ENCODE measurements at regions not wholly inside any gene's neighbourhood (a gene's known extent, or its start where the extent isn't known, plus 50 kb on each side); places are given as distances from the start of the nearest gene placed in this dataset.
"Not testable (repeated sequence)": the region's sequence is repeated elsewhere in the genome, so short reads cannot be mapped to it uniquely, and the experiment has no call there.

DNA sequence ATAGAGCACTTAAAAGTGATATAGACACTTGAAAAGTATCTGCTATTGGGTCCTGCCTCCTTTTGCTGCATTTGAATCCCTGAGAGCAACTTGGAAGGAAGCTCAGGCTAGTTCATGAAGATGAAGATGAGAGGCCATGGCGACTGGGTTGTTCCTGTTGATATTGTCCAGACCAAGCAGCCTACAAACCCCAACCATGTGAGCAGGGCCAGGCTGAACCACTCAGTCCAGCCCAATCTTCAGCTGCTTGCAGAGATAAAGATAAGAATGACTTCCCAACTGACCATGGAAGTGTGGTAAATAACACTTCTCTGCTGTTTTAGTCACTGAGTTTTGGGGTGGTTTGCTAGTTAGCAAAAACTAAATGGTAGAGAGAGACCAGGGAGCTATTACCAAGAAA, 417.6 kb downstream of the SOX11 start:
- DNase-seq (ENCODE audit: low read depth in 2 of 2) = no peak

DNA sequence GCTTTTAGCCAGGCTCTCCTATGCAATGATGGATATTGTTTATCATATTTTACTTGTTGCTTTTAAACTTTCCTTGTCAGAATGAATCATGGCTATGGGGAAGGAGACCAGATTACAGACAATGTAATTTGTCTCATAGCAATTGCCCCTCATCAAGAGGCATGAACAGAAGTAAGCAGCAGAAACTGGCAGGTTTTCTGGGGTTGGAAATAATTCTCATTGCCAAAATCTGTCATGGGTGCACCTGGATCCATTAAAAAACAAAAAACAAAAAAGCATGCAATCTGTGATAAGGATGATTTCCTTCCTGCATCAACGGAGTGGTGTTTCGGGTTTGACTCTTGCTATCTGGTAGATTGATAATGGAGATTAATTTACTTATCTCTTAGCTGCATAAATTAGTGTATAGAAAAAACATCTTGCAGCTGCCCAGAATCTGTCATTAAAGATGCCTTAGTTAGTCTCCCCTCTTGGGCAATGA, 419.6 kb downstream of the SOX11 start:
- no peak for DNase-seq (ENCODE audit: low read depth in 2 of 2)

DNA sequence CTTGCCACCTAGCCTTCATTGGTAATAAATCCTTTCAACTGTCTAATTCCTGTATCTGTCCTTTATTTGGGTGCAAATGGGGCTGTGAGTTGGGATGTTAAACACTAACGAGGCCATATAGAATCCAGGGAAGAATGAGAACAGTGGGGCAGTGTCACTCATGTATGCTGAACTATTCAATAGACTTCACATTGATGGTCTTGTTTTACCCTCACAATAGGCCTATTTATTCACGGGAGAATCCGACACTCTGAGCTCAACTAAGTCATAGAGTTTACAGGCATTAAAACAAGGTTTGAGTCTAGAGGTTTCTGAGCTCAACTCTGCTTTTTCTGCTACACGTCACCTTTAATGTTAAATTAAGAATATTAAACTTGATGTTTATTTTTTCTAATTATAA, 421.6 kb downstream of the SOX11 start:
- DNase-seq (ENCODE audit: low read depth in 2 of 2) = no peak

DNA sequence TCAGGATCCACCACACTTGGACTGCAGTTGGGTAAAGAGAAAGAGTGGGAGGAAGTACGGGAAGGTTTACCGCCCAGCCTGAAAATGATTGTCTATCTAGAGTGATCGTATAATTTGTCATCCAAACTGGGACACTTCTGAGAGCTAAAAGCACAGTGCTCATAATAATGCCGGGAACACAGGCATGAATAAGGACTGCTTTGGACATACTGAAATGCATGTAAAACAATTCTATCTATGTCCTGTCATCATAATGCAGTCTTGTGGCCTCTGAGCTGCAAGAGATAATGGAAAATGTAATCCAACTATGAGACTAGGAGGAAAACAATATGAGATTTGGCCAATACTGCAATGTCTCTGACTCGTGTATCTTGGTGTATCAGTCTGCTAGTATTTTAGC, 435.5 kb downstream of the SOX11 start:
- no peak for DNase-seq (ENCODE audit: low read depth in 2 of 2)

DNA sequence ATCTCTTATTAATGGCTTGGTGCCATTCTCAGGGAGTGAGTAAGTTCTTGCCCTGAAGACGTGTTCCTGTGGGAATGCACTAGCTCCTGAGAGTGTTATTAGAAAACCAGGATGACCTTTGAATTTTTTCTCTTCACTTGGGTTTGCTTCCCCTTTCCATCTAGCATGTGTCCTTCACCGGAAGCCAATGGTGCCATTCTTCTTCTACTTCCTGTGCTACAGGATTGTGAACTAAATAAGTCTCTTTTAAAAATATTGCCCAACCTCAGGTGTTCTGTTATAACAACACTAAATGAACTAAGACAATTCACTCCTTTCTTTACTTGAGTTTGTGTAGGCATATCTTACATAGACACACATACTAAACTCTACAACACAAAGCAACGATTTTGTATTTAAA, 447.0 kb downstream of the SOX11 start:
- DNase-seq (ENCODE audit: low read depth in 2 of 2) = no peak

DNA sequence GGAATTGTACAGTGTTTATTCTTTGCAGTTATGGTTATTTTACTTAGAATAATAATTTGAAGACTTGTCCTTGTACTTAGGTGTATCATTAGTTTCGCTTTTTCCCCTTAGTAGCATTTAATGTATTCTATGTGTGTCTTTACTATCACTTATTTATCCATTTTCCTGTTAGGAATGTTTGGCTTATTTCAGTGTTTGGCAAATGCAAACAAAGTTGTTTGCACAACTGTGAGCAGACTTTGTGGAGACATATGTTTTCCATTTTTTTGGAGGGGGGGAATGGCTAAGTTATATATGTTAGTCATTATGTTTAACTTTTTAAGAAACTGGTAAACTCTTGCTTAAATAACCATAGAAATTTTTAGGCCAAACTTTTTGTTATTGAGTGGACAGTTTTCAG, 447.7 kb downstream of the SOX11 start:
- DNase-seq (ENCODE audit: low read depth in 2 of 2) = no peak

DNA sequence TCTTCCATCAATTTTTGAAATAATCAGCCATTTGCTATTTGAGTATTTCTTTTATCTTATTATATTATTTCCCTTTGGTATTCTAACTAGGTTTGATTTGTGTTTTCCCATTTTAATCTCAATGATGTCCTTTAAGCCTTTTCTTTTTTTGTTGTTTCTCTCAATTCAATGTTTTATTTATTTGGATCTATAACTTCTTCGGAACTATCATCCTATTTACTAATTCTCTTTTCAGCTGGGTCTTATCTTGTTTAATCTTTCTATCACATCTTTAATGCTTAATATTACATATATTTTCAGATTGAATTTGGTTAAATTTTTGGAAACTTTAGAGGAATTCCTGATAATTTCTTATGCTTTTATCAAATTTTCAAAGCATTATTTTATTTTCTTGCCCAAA, 448.3 kb downstream of the SOX11 start:
- no peak for DNase-seq (ENCODE audit: low read depth in 2 of 2)

DNA sequence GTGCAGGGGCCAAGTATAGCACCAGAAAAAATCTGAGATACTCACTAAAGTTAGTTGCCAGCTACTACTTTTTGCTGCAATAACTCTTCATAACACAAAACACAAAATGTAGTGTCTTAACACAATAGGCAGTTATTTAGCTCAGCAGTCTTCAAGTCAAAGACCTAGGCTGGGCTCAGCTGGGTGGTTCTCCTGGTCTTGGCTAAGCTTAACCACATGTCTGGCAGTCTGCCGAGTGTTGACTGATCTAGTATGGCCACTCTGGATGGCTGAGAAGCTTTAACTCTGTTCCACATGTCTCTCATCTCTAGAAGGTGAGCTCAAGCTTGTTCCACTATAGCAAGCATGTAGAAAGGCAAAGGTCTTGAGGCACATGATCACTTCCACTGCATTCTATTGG, 451.6 kb downstream of the SOX11 start:
- DNase-seq (ENCODE audit: low read depth in 2 of 2) = no peak

DNA sequence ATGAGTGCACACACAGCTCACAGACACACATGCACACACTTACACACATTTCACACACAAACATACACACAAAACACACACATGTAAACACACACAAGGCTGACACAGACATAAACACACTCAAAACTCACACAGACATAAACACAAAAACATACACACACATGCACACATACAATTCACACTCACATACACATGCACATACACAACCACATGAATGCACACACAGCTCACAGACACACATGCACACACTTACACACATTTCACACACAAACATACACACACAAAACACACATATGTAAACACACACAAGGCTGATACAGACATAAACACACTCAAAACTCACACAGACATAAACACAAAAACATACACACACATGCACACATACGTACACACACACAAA, 455.0 kb downstream of the SOX11 start:
- not testable (repeated sequence) for DNase-seq (ENCODE audit: low read depth in 2 of 2)

DNA sequence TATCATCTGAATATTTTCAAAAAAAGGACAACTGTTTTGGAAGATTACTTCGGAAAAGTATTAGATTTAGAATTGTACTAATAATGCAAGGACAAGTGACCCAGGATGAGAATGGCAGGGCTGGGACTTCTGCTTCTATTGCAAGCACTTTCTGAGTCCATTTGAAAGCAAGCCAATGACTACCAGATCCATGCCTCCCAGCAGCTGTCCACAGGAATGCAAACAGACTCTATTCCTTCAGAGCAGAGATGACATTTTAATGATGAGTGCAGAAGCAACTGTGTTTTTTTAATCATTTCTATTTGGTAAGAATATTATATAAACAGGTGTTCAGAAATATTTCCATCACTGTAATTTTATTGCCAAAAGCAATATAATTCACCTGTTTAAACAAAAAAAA, 456.7 kb downstream of the SOX11 start:
- no peak for DNase-seq (ENCODE audit: low read depth in 2 of 2)

DNA sequence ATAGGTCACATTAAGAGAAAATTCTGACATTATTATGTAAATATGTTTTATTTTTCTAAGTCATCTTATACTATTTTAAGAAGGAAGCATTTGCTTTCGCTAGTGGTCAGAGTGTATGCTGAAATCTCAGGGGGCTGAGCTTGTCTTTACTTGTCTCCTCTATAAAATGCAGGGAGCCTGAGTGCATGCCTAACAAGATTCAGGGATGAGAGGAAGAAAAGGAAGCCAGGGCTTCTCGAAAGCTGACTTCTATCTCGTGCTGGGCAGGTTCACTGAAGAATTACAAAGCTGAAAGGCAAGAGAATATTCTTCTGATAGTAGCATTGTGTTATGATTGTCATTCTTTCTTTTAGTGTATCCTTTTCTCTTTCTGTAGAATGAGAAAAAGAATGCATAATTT, 467.4 kb downstream of the SOX11 start:
- no peak for DNase-seq (ENCODE audit: low read depth in 2 of 2)

DNA sequence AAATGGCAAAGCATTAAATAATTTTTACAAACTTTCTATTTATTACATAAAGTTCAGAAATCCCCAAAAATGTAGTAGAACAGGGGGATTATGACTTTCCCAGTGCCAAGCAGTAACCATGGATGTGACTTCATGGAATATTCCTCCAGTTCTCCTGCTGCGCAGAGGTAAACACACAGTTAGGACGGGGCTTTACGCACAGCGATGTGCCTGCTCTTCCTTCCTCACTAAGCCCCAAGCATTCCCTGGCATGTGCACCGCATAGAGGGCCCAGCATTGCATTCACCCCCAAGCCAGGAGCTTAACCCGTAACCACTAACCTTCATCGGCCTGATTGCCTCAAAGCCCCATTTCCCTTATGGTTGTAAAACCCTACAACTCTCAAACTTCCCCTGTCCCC, 471.7 kb downstream of the SOX11 start:
- DNase-seq (ENCODE audit: low read depth in 2 of 2) = no peak

DNA sequence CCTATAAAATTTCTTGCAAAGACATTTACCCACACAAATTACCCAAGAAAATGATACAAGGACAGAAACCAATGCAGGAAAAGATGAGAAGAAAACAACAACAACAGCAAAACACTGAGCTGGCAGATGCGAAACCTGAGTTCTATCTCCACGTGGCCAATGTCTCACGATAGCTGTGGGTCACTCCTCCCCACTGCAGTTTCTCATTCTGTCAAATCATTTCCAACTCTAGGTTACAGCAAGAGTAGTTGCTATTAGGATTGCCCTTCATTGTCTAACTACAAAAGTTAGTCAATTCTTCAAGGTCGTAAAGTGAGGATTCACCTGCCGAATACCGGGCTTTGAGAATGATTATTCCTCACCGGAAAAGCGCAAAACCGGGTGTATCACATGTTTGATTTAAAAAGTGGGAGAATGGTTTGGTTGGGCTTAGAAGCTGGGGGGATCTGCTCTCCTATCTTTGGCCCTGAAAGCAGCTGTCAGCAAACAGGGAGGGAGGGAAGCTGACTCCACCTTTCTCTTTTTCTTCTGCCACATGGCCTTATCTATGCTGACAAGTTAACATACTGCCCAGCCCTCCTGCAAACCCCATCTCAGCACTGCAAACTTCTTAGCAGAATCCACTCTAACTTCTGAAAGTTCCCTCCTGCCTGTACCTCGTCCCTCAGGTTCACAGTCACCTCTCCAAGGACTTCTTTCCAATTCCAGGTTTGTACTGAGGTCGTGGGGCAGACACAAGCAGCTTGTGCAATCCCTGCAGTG, 473.0 kb downstream of the SOX11 start:
- no peak for DNase-seq (ENCODE audit: low read depth in 2 of 2)

DNA sequence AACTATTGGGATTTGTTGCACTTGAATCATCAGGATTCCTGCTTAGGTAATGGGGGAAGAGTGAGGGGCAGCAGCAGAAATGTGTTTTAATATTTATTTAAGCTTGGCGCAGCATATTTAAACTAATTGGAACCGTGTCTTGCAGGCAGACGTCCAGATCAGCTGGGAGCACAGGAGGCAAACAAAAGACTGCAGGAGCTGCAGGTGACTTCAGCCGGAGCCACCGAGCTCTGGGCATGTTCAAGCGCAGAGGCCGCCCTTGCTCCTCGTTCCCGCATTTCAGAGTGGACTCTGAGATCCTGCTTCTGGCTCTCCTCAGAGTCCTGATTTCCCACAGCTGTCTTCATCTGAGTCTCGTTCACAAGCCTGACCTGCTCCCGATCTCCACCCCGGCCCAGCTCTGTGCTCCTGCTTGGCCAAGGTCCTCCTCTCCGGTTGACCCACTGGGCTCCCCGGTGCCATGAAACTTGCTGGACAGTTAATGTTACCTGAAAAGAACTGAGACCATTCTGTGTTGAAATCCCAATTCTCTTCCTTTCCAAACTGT, 475.5 kb downstream of the SOX11 start:
- DNase-seq (ENCODE audit: low read depth in 2 of 2) = no peak

DNA sequence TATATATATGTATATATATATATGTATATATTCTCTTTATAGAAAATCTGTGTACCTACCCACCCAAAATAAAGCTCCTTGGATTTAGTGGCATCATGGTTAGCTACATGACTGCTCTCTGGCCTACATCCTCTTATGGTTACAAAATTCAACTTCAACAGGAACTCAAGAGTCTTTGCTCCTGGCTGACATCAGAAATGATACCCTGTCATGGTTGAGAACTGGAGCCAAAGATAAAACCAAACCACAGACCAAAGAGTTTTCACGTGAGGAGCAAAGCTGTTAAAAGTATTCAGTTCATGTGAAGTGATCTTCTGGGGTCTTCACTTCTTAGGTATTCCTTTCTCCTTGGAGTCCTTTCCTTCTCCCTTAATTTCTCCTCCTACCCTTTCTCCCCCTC, 476.3 kb downstream of the SOX11 start:
- no peak for DNase-seq (ENCODE audit: low read depth in 2 of 2)

DNA sequence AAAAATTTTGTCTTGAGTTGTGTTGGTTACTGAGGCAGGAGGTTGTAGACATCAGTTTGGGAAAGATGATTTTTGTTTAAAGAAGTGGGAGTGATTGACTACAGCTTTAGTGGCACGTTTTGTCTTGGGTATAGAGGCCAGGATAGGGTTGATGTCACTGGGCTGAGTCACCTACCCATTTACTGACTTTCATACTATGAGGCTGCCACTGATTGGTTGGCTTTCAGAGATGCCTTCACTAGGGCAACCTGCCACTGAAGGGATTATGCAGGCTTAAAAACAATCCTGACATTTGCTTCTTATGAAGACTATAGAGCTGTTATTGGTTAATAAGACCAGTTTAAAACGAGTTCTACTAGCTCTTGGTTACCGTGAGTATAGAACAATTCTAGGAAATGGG, 479.1 kb downstream of the SOX11 start:
- DNase-seq (ENCODE audit: low read depth in 2 of 2) = no peak

DNA sequence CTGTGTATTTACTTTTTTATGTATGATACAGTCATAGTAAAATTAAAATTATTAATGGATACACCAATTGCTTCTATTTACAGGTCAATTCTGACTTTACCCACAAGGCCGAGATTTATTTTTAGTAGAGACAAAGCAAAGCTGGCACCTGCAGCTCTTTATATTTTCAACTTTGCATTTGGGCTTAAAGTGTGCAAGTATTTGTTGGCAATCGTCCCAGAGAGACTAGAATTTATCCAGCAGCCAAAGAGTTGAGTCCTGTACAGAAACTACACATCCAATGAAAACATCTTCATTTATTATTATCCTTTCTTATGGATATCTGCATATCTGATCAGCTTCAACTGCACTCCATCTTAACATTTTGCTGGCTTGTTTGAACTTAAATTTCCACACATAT, 485.6 kb downstream of the SOX11 start:
- no peak for DNase-seq (ENCODE audit: low read depth in 2 of 2)

DNA sequence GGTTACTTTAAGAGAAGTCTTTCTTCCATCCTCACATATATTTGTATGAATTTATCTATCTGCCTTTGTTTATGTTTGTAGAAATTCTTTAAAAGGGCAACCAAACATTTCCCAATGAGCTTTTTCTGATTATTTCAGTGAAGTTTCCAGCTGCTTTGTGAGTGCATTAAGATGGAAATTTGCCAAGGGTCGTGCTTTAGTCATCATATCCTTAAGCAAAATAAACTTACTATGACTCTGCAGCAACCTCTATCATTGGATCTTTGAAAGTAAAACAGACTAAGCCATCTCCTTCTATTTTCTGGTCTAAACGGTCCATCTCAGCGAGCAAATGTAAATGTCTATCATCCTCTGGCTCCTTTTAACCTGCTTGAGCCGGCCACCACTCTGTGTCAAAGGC, 489.3 kb downstream of the SOX11 start:
- no peak for DNase-seq (ENCODE audit: low read depth in 2 of 2)

DNA sequence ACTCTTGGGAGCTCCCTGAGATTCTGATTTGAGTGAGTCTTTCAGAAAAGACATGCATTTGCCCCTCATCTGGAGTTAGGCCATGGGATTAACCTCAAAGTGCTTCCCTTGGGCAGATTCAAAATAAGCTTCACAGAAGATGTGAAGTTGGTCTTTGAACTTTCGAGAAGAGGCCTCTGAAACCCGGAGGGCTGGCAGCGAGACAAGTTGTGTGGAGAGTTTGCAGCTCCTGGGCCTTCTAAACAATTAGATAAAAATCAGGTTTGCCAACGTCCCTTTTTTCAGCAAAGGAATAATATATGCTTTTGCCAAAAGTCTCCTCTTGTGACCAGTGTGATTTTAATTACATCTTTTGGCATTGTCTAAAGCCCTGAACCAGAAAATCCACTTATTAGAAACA, 489.7 kb downstream of the SOX11 start:
- no peak for DNase-seq (ENCODE audit: low read depth in 2 of 2)

DNA sequence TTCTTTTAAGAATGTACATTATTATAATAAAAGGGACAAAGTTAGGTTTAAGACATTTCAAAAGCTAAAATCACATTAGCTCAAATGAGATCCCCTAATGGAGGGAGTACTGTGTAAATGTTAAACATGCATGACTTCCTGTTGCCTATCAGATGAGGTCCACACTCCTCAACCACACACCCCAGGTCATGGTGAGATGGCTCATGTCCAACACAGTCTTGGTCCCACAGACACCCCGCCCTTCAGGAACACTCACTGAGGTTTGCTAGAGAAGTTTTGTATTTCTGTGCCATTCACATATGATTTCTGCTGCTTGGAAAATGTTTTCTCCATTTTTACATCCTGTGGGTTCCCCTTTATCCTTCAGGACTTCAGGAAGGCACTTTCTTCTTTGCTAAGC, 491.0 kb downstream of the SOX11 start:
- DNase-seq (ENCODE audit: low read depth in 2 of 2) = no peak

DNA sequence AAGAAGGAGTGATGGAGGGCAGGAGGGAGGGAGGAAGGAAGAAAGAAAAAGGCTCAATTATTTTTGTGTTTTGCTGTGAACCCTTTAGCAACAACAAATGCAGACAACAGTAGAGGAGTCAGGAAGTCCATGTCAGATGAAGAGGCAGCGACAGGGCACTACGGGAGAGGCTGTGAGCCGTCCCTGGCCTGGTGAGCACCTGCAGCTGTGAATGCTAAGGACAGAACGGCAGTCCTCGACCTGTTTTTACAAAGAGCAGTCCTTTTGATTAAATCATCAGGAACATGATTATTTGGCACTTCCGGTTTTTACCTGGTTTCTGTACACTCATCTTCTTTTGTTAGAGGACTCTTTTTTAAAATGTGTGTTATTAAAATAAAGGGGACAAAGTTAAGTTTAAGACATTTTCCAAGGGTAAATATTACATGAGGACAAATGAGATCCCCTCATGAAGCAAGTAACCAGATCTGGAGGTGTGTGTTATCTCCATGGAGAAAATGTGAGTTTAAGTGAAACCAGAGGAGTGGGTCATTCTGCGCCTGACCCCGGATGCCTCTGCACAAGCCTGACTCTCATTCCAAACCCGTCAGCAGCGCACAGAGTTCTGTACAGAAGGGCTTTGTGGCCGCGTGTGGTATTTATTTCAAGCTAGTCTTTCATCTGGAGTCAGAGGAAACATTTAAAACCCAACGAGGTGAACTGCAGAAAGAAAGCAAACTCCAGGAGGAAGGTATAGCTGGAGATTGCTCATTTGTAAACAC, 492.5 kb downstream of the SOX11 start:
- DNase-seq (ENCODE audit: low read depth in 2 of 2) = no peak

DNA sequence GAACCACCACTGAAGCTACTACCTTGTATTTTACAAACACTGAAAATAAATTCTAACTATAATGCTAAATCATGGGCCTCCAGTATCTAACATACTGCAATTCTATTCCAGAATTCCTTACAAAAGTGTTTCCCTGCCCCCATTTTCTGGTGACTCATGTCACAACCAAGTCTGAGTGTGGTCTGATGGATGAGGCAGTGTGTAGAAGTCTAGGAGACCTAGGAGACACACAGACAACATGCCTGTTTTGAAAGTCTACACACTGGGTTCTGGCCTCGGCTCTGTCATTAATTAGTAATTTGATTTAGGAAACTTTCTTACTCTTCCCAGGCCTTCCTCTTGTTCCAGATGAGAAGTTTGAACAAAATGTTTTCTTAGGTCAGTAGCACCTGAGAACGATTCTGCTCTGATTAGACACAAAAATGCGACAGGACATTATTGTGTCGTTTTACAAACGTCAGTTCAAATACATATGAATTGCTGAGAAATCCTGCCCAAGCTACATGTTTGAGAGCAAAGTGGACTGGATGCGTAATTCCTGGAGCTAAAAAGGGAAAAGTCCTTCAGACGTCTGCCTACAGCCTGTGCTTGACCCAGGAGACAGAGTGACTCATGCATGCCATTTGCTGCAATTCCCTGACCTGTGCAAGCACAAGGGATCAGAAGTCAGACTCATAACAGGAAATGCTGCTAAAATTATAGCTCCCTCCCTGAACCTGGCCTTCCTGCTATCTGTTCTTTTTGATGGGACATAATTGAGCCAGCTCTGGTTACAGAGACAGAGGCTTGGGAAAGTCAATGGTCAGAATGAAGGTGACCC, 494.4 kb downstream of the SOX11 start:
- DNase-seq (ENCODE audit: low read depth in 2 of 2) = no peak

Measured in dermis microvascular lymphatic vessel endothelial cell (primary cell).